Activated CD4-positive, alpha-beta T cell treated with anti-CD3 and anti-CD28 coated beads, Interleukin-2, amount 50 U/mL, for 48 hours (primary cell): ENCODE measurements at regions not wholly inside any gene's neighbourhood (a gene's known extent, or its start where the extent isn't known, plus 50 kb on each side); places are given as distances from the start of the nearest gene placed in this dataset.

Experiments used
- DNase-seq, 2 experiments: peaks; one replicate each; pipeline ENCODE4 v3.0.0-alpha.2; 2020

- no peak for DNase-seq
Measured at GRCh38 chr2:173593109-173593508, 238.4 kb downstream of the CDCA7 start.

- DNase-seq: no peak
Measured at GRCh38 chr2:173596244-173596643, 241.6 kb downstream of the CDCA7 start.

- DNase-seq: no peak
Measured at GRCh38 chr2:173598525-173598924, 243.9 kb downstream of the CDCA7 start.

GRCh38 chr2:173599821-173600359, 245.2 kb downstream of the CDCA7 start:
- no peak for DNase-seq

DNA sequence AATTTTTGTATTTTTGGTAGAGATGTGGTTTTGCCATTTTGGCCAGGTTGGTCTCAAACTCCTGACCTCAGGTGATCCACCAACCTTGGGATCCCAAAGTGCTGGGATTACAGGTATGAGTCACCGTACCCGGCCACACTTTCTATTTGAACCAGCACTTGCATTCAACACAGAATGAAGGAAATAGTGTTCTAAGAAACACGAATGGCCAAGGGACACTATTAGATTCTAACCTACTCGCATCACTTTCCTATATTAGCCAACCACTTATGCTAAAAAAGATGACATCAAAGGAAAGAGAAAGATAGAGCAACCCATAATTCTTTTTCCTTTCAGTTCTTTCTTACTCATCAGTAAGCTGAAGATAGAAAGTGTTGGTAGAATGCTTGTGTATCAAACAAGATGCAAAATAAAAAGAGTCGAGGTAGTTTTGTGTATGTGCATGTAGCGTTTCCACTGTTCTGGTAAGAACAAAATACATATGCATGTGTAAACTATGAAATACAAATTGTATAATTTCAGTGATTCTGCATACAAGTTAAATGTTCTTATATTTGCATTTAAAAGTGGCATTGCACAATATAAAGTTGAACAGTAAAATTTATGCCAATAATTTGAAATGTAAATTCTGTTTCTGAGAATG, 247.6 kb downstream of the CDCA7 start:
- no peak for DNase-seq

GRCh38 chr2:173605994-173606393, 251.3 kb downstream of the CDCA7 start:
- DNase-seq: no peak

DNA sequence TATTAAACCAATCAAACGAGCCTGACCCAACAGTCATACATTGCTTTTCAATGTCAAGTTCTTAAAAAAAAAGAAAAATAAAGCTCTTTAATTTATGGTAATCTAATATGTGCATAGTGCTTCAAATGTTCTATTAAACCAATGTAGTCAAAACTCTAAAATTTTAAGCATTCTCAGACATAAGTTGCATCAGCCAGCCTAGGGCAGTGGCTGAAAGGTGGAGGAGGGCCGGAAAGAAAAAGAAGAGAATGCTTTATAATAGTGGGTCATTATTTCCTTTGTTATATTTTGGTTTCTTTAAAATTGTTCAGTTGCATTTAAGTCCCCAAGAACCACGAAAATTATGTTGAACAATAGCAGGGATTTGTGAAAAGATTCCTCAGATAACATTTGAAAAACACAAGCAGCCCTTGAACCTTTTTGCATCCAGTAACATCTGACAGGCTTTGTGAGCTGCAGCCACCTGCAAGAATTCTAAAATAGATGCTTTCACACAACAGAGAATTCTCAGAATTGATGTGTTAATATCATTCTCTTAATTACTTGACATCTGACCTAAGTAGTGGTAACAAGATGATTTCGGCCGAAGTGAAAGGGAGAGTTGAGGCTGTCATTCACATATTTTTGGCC, 252.1 kb downstream of the CDCA7 start:
- no peak for DNase-seq

DNA sequence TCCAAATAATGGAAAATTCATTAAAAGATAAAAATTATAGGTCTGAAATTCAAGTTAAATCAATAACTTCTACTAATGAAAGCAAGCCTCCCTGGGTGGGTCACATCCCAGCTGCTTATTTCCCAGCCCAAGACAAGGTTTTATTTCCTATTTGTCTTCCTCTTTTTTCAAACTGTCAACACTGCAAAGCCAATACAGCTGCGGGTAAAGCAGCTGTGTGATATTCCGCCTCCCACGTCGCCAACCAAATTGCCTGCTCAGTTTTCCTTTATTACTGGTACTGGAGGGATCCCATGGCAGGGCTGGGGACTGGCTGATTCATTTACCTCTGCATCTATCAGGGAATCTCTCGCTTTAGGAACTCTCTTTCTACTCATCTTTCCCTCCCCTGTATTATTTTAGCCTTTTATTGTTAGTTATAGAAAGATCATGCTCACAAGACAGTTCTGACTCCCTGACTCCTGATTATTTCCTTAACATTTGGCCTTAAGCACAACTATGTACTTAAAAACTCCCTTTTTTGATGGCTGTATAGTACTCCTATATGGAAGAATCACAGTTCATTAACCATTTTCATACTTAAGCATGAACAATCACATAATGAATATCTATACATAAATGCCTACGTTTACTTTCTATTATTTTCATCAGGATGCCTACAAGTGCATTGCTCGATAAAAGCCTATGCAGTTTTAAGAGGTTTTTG, 253.1 kb downstream of the CDCA7 start:
- DNase-seq: no peak

GRCh38 chr2:173611121-173611520, 256.4 kb downstream of the CDCA7 start:
- no peak for DNase-seq

DNA sequence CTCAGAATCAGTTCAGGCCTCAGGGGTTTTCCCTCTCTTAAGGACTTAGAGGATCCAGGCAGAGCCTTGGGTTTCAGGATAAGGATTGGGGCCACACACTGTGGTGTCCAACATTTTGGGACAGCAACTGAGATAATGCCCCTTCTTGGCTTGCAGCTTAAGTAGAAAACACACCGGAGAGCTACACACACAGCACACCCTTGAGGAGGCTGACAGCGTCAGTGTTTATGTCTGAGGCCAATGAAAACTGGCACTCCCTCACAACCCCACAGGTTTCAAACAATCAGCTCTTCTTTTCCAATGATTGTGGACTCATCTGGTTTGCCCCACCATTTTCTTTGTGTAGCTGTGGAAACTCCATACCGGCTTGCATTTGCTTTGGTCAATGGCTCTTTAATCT, 257.7 kb downstream of the CDCA7 start:
- no peak for DNase-seq

DNA sequence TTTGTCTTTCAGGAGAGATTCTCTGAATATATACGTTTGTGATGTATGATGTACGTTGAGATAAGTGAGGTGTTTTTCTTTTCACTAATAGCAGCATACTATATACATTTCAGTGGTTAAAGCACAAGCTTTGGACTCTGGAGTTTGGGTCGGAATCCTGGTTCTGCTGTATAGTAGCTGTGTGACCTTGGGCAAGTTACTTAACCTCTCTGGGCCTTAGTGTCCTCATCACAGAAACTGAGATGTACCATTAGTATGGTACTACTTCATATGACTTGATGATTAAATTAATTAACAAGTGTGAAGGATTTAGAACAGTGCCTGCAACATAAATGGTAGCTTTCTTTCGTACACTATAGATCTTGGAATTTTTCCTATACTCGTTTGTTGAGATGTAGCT, 258.7 kb downstream of the CDCA7 start:
- DNase-seq: no peak

DNA sequence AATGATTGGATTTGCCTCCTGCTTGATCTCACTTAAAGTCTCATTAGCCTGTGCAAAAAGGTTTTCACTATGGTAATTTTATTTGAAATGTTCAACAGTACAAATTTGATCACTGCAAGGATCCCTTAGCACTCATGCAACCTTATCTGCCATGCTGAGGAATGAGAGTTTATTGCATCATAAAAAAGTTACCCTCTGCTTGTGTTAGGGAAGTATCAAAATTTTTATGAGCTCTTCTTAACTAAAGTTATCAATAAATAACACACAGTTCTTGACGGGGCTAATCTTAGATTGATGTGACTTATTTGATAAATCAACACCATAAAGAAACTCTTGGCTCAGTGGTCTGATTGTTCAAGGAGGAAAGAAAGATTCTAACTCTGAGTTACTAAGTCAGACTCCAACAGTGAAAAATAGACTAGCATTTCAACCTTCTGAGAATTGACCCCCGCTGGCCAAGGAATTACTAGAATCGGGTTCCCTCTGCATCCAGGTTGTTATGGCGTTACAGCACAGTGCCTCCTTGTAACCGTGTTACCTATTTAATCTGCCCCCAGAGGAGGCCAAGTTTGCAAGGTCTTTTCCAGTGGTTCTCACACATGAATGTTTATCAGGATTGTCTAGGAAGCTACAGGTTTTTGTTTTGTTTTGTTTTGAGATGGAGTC, 259.7 kb downstream of the CDCA7 start:
- no peak for DNase-seq

DNA sequence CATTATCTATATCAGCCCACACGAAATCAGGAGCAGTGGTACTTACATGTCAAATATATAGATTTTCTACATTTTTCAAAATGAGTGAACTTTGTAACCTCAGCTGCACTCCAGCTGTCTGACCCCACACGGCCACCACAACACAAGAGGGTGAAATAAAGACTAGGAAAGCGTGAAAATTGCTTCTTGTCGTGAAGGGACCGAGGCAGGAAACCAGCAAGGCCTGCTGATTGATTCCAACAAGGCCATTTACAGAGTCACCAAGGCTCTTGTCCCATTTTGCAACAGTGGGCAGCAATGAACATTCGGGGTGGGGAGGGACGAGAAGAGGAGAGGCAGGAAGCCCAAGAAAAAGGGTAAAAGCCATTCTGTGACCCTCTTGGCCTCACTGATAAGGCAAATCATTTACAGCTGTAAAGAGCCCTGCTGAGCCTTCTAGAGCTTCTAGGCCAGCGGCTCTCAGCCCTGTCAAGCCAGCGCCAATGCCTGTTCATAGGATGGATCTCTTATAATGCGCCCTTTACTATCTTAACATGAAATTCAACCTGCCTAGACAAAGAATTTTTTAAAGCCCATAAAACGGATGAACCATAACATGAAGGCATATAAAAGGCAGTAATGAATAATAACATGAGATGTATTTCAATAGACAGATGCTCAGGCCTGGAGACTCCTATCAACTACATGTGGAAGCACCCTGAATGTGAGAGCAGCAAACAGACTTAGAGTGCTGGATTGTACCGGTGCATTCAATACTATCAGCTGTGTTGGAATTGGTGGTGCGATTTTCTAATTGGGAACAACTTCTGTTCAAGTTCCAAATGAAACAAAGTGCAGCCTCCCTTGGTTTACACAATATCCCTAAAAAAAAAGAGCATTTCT, 269.0 kb downstream of the CDCA7 start:
- DNase-seq: no peak

DNA sequence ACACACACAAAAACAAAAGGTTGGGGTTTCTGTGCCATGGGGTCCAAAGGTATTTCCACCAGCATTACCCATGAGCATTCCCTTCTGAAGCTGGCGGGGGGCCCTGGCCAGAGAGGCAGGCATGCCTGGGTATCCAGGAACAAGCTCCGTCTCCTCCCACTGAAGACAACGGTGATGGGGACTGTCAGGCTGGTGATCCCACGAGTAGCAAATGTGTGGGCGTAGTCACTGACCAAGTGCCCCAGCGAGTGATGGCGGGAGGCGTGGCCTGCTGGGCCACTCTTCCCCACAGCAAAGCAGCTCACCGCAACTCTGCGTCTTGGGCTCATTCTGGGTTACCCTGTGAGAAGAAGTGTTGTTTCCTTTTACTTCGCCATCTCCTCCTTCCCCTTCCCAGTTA, 270.6 kb downstream of the CDCA7 start:
- no peak for DNase-seq

DNA sequence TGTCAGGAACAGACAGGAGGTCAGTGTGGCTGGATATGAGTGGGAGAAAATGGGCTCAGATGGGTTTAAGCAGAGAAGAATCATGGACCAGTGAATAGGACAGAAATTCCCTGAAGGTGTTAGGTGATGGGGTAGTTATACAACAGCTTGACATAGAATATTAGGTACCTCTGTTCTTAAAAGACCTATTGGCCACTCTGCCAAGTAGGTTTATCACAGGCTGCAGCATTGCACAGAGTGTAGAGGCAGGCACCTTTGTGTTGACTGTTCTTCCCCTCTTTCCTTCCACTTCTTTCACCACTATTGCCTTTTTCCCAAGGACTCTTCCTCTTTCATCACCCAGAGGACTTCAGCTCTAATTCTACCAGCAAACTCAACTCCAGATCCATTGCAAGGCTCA, 274.4 kb downstream of the CDCA7 start:
- no peak for DNase-seq

GRCh38 chr2:173630425-173631126, 275.9 kb downstream of the CDCA7 start:
- DNase-seq: no peak

DNA sequence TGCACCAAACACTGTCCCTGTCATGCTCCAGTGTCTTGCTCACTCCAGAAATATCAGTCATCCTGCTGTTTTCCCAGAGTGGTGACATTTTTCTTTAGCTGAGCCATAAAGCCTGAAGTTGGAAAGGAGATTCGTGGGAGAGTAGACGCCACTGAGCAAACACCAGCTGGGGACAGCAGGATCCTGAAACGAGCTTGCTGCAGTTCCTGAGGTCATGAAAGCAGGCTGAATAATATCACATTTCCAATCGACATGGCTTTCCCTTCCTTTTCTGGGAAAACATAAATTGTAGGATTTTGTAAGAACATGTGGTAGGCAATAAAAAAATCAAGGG, 276.4 kb downstream of the CDCA7 start:
- DNase-seq: no peak

DNA sequence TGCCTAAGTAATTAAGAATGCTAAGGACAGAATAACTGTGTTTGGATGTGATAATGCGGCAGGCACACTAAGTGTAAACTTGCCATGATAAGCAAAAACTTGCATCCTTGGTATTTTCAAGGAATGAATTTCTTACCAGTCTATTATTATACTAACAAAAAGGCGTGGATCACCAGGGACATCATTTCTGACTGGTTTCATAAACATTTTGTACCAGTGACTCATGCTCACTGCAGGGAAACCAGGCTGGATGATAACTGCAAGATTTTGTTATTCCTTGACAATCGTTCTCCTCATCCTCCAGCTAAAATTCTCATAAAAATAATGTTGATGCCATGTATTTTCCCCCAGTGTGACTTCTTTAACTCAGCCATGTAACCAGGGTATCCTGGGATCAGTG, 289.5 kb downstream of the CDCA7 start:
- DNase-seq: no peak

DNA sequence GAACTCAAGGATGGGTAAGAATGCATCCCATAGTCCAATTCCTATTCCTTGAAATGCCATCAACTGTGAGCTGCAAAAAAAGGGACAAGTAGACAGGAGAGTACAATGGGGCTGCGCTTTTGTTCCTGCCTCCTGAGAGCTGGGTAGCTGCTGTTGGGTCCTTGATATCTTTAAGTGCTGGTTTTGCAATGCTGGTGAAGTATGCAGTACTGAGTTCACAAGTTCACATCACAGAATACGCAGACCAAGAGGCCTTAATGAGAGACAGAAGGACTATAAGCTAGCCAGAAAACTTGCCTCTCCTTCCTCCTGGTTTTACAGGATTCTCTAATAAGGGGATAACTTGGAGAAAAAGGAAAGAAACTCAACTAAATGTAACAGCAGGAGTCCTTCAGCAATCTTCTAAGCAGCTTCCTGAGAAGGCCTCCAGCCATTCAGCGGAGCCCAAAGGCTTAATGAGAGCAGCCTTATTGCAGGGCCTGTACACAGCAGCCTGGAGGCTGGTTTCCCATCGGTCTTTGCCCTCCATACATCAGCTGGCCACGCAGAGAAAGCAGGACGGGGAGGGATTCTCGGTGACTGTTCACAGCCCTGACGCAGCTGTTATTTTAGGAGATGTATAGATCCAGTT, 293.1 kb downstream of the CDCA7 start:
- DNase-seq: no peak

DNA sequence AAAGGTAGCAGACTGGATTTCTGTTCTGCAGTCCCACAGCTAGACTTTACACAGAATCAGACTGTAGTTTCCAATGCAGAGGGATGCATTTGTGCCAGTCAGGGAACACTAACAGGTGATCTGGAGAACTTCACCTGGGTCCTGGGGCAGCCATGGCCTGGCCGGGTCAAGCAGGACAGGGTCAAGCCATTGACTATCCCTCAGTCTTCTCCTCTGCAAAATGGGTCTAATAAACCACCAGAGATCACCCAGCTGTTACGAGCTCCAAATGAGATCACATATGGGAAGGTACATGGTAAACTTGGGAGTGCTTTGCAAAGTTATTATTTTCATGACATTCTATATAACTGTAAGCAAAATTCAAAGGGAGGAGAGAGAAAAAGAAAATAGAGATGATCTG, 294.1 kb downstream of the CDCA7 start:
- no peak for DNase-seq

DNA sequence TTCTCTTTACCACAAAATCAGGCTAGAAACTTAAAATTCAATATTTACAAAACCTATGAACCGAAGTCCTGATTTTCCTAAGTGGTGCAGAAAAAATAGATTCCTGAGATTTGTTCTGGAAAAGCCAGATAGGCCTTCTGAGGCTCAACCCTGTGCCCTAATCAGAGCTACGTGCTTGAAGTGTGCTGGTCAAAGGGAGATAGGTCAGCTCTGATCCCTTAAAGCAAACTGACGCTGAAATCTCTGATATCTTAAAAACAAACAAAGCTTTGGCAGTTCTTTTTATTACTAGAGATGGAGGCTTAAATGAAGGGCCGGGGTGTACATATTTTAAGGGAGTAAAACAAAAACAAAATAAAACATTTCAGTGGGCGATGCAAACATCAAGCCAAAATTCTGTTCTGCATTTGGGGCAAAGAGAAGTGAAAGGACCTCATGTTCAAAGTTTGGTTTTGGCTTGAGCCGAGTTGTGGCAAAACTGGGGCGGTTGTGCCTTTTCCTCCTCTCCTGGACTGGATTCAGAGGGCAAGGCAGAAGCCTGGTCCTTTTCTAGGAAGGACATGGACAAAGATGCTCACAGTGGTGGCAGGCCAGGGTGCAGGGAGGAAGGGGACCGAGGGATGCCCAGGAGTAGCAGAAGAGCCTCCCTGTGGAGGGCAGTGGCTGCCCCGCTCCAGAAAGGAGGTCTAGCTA, 295.0 kb downstream of the CDCA7 start:
- no peak for DNase-seq
